Bronchial epithelial cell (primary cell): ENCODE measurements at regions not wholly inside any gene's neighbourhood (a gene's known extent, or its start where the extent isn't known, plus 50 kb on each side); places are given as distances from the start of the nearest gene placed in this dataset.

Source experiments
- DNase-seq: peaks from one replicate; pipeline ENCODE4 v3.0.0-alpha.2; 2010; ENCODE audit warnings: low read depth
- FAIRE-seq: peaks from 2 replicates; lab custom pipeline; 2011; peaks lifted over from hg19 to GRCh38; lab: Jason Lieb, UNC
- H3K27me3 ChIP-seq: 2 replicates; pipeline ENCODE4 v1.5.1; 2011; ENCODE audit warnings: low read length; ENCODE audit not compliant: control insufficient read depth, insufficient read depth
- H3K36me3 ChIP-seq: 2 replicates; pipeline ENCODE4 v1.5.1; 2011; ENCODE audit warnings: low read length; ENCODE audit not compliant: control insufficient read depth, insufficient read depth
- H3K4me3 ChIP-seq: 2 replicates; pipeline ENCODE4 v1.5.1; 2011; ENCODE audit warnings: mild to moderate bottlenecking, low read depth, low read length, control low read depth
- TF ChIP-seq, protein P1 (sequence below): IDR thresholded peaks from 2 replicates; pipeline ENCODE4 v1.5.1; 2011; ENCODE audit warnings: mild to moderate bottlenecking, moderate library complexity, low read length, control low read depth, inconsistent platforms; ENCODE audit not compliant: insufficient read depth, severe bottlenecking

GRCh38 chr5:71957292-71957898 is 149.9 kb upstream of the MAP1B start:
- H3K27me3 ChIP-seq: no peaks in the 10 kb centered on the region
- TF ChIP-seq, protein P1, sequence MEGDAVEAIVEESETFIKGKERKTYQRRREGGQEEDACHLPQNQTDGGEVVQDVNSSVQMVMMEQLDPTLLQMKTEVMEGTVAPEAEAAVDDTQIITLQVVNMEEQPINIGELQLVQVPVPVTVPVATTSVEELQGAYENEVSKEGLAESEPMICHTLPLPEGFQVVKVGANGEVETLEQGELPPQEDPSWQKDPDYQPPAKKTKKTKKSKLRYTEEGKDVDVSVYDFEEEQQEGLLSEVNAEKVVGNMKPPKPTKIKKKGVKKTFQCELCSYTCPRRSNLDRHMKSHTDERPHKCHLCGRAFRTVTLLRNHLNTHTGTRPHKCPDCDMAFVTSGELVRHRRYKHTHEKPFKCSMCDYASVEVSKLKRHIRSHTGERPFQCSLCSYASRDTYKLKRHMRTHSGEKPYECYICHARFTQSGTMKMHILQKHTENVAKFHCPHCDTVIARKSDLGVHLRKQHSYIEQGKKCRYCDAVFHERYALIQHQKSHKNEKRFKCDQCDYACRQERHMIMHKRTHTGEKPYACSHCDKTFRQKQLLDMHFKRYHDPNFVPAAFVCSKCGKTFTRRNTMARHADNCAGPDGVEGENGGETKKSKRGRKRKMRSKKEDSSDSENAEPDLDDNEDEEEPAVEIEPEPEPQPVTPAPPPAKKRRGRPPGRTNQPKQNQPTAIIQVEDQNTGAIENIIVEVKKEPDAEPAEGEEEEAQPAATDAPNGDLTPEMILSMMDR: no peak
- FAIRE-seq (no peak), DNase-seq (no peak)
- H3K36me3 ChIP-seq: no peaks in the 10 kb centered on the region
- no peak overlapping the region for H3K4me3 ChIP-seq

DNA sequence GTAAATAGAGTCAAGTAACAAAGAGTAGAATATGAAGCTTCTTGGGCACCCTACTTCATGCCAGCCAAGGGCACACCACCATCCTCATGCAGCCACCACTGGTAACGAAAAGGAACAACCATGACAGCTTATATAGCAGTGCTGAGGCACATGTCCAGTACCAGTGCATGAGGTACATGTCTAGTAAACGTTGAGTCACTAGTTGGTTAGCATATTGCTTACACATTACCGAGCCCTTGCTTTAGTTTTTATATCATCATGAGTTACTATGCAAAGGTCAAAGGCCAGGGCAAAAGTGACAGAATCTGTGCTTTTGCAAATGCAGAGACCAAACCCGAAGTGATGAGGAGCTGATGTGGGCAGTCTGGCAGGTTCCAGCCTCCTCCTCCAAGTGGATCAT is 147.1 kb upstream of the MAP1B start:
- Histone ChIP-seq H3K36me3 (no peaks in the 10 kb centered on the region), H3K4me3 (no peak overlapping the region), H3K27me3 (no peaks in the 10 kb centered on the region)
- FAIRE-seq (no peak), DNase-seq (peak; percentile 41)
- TF ChIP-seq, protein P1: no peak

DNA sequence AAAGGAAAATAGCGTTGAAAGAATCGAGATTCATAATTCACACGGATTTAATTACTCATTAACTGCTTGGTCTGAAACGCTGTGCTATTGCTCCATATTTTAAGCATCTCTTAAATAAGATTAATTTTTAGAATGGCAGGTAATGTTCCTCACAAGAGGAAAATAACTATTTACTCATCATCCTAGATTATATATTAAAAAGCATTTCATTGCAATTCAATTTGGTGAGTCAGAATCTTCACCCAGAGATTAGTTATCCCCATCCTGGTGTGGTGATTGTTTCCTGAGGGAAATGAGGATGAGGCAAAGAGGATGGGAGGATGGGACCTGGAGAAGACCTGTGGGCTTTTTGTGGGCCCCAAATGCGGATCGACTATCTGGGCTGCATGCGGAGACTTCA is 145.5 kb upstream of the MAP1B start:
- Histone ChIP-seq H3K27me3 (no peaks in the 10 kb centered on the region), H3K36me3 (no peaks in the 10 kb centered on the region), H3K4me3 (no peak overlapping the region)
- FAIRE-seq (no peak), DNase-seq (no peak)
- TF ChIP-seq, protein P1: no peak

DNA sequence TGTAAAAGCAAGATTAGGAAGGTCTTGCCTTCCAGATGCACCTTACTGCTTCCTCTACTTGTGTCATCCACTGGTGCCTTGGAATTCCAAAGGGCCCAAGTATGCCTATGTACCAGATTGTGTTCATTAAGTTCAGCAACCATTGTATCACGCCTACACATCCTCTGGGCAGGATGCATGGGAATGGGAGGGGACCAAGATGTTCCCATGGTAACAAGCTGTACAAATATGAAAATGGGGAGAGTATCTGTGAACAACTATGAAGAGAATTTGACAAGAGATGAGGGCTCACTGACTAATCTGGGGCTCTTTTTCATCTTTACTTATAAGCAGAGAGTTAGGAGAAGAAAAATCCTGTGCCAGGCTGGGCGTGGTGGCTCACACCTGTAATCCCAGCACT is 137.8 kb upstream of the MAP1B start:
- Histone ChIP-seq H3K4me3 (no peak overlapping the region), H3K36me3 (no peaks in the 10 kb centered on the region), H3K27me3 (no peaks in the 10 kb centered on the region)
- TF ChIP-seq, protein P1: no peak
- FAIRE-seq (no peak), DNase-seq (peak; percentile 9)

- no peaks in the 10 kb centered on the region for H3K27me3 ChIP-seq
- DNase-seq (no peak), FAIRE-seq (no peak)
- TF ChIP-seq, protein P1: no peak
- no peak overlapping the region for H3K4me3 ChIP-seq
- no peaks in the 10 kb centered on the region for H3K36me3 ChIP-seq
These were observed 135.4 kb upstream of the MAP1B start for GRCh38 chr5:71971862-71972261.
